H9 (cell line): ENCODE measurements at regions not wholly inside any gene's neighbourhood (a gene's known extent, or its start where the extent isn't known, plus 50 kb on each side); places are given as distances from the start of the nearest gene placed in this dataset.

Experiments used
- DNase-seq: peaks from one replicate; pipeline ENCODE4 v3.0.0-alpha.2; 2017
- H2AFZ ChIP-seq: one replicate; pipeline ENCODE4 v1.6.1; 2013; ENCODE audit warnings: mild to moderate bottlenecking, low read length, control low read depth, moderate library complexity
- H2AK5ac ChIP-seq: 2 replicates; pipeline ENCODE4 v1.6.1; 2013; ENCODE audit warnings: low read length, control low read depth, mixed read lengths; ENCODE audit not compliant: insufficient read length
- H2BK120ac ChIP-seq: one replicate; pipeline ENCODE4 v1.6.1; 2013; ENCODE audit warnings: low read depth, mild to moderate bottlenecking, low read length, control low read depth, inconsistent platforms; ENCODE audit not compliant: poor library complexity, severe bottlenecking
- H2BK12ac ChIP-seq: 2 replicates; pipeline ENCODE4 v1.6.1; 2013; ENCODE audit warnings: low read length, control low read depth, mixed read lengths, low read depth; ENCODE audit not compliant: insufficient read length
- H2BK15ac ChIP-seq: 2 replicates; pipeline ENCODE4 v1.6.1; 2013; ENCODE audit warnings: low read depth, low read length, control low read depth
- H2BK20ac ChIP-seq: one replicate; pipeline ENCODE4 v1.6.1; 2013; ENCODE audit warnings: low read depth, mild to moderate bottlenecking, low read length, control low read depth, inconsistent platforms; ENCODE audit not compliant: poor library complexity, severe bottlenecking
- H2BK5ac ChIP-seq: 2 replicates; pipeline ENCODE4 v1.6.1; 2013; ENCODE audit warnings: low read length, control low read depth, mixed read lengths; ENCODE audit not compliant: insufficient read length
- H3K14ac ChIP-seq: 2 replicates; pipeline ENCODE4 v1.6.1; 2013; ENCODE audit warnings: low read length, control low read depth; ENCODE audit not compliant: insufficient read depth
- H3K18ac ChIP-seq: 2 replicates; pipeline ENCODE4 v1.6.1; 2013; ENCODE audit warnings: low read depth, mild to moderate bottlenecking, mixed read lengths, low read length, control low read depth; ENCODE audit not compliant: insufficient read length
- H3K23ac ChIP-seq: 2 replicates; pipeline ENCODE4 v1.6.1; 2013; ENCODE audit warnings: low read length, control low read depth, mixed read lengths, low read depth; ENCODE audit not compliant: insufficient read length
- H3K23me2 ChIP-seq: 2 replicates; pipeline ENCODE4 v1.6.1; 2013; ENCODE audit warnings: low read depth, mild to moderate bottlenecking, mixed read lengths, low read length, control low read depth; ENCODE audit not compliant: insufficient read length, poor library complexity, severe bottlenecking
- H3K27ac ChIP-seq: 2 replicates; pipeline ENCODE4 v1.5.1; 2013; ENCODE audit warnings: low read length, control low read depth, mixed read lengths, low read depth; ENCODE audit not compliant: insufficient read length
- H3K27me3 ChIP-seq: 2 replicates; pipeline ENCODE4 v1.6.1; 2013; ENCODE audit warnings: low read length, control low read depth, inconsistent platforms; ENCODE audit not compliant: insufficient read depth
- H3K4ac ChIP-seq: 2 replicates; pipeline ENCODE4 v1.6.1; 2013; ENCODE audit warnings: low read depth, mild to moderate bottlenecking, control low read depth, inconsistent platforms, low read length, moderate library complexity
- H3K4me1 ChIP-seq: 2 replicates; pipeline ENCODE4 v1.6.1; 2013; ENCODE audit warnings: low read length, control low read depth, inconsistent platforms; ENCODE audit not compliant: insufficient read depth
- H3K4me2 ChIP-seq: 2 replicates; pipeline ENCODE4 v1.6.1; 2013; ENCODE audit warnings: low read length, control low read depth, mixed read lengths; ENCODE audit not compliant: insufficient read length, insufficient read depth
- H3K56ac ChIP-seq: 2 replicates; pipeline ENCODE4 v1.6.1; 2013; ENCODE audit warnings: low read depth, mild to moderate bottlenecking, mixed read lengths, low read length, control low read depth; ENCODE audit not compliant: insufficient read length
- H3K79me1 ChIP-seq: 2 replicates; pipeline ENCODE4 v1.6.1; 2013; ENCODE audit warnings: low read depth, mild to moderate bottlenecking, moderate library complexity, low read length, control low read depth, inconsistent platforms; ENCODE audit not compliant: insufficient read depth, poor library complexity, severe bottlenecking
- H3K79me2 ChIP-seq: 2 replicates; pipeline ENCODE4 v1.6.1; 2013; ENCODE audit warnings: low read length, control low read depth, inconsistent platforms; ENCODE audit not compliant: insufficient read depth
- H3K9ac ChIP-seq: 2 replicates; pipeline ENCODE4 v1.6.1; 2013; ENCODE audit warnings: low read length, control low read depth, mixed read lengths; ENCODE audit not compliant: insufficient read length; ENCODE audit errors: extremely low read depth
- H3K9me3 ChIP-seq: one replicate; pipeline ENCODE4 v1.6.1; 2013; ENCODE audit warnings: low read depth, low read length, inconsistent platforms; ENCODE audit not compliant: control insufficient read depth
- H3T11ph ChIP-seq: one replicate; pipeline ENCODE4 v1.6.1; 2013; ENCODE audit warnings: mild to moderate bottlenecking, low read length, control low read depth, inconsistent platforms
- H4K20me1 ChIP-seq: one replicate; pipeline ENCODE4 v1.6.1; 2013; ENCODE audit not compliant: control insufficient read depth, insufficient read length, insufficient read depth
- H4K5ac ChIP-seq: 2 replicates; pipeline ENCODE4 v1.6.1; 2013; ENCODE audit warnings: low read depth, mild to moderate bottlenecking, mixed read lengths, low read length, control low read depth; ENCODE audit not compliant: insufficient read length
- H4K8ac ChIP-seq: replicated peaks from 2 replicates; pipeline ENCODE4 v1.6.1; 2013; ENCODE audit warnings: low read length, control low read depth, mixed read lengths, low read depth; ENCODE audit not compliant: insufficient read length
- H4K91ac ChIP-seq: 2 replicates; pipeline ENCODE4 v1.6.1; 2013; ENCODE audit warnings: low read depth, mild to moderate bottlenecking, moderate library complexity, mixed read lengths, low read length, control low read depth; ENCODE audit not compliant: insufficient read length
- H3K27ac Mint-ChIP-seq, 3 experiments: 2 replicates in 2 of 3; 3 replicates in 1 of 3; pipeline ENCODE4 v1.8.0; 2020 to 2021; ENCODE audit warnings: mixed read lengths in 3 of 3, mild to moderate bottlenecking in 1 of 3, moderate library complexity in 1 of 3
- H3K27me3 Mint-ChIP-seq: 2 replicates; pipeline ENCODE4 v1.8.0; 2021; ENCODE audit warnings: low read depth, mild to moderate bottlenecking, moderate library complexity, mixed read lengths
- H3K36me3 Mint-ChIP-seq, 3 experiments: 2 replicates in 2 of 3; 3 replicates in 1 of 3; pipeline ENCODE4 v1.8.0; 2020 to 2021; ENCODE audit warnings: low read depth in 3 of 3, mixed read lengths in 3 of 3; ENCODE audit not compliant: insufficient read depth in 1 of 3
- H3K4me1 Mint-ChIP-seq, 2 experiments: 2 replicates each; pipeline ENCODE4 v1.8.0; 2020; ENCODE audit warnings: mixed read lengths in 2 of 2
- H3K4me3 Mint-ChIP-seq, 2 experiments: 2 replicates in 1 of 2; 3 replicates in 1 of 2; pipeline ENCODE4 v1.8.0; 2020 to 2021; ENCODE audit warnings: mild to moderate bottlenecking in 2 of 2, mixed read lengths in 2 of 2, moderate library complexity in 1 of 2
- H3K9me3 Mint-ChIP-seq, 2 experiments: 2 replicates in 1 of 2; 3 replicates in 1 of 2; pipeline ENCODE4 v1.8.0; 2020; ENCODE audit warnings: mild to moderate bottlenecking in 2 of 2, mixed read lengths in 2 of 2, moderate library complexity in 1 of 2
- TF ChIP-seq, protein P1 (sequence below): fragments of 200-600 bp; sonication (generic); conservative IDR thresholded peaks from 3 replicates; pipeline ENCODE4 v1.8.0; 2021; ENCODE audit warnings: antibody characterized with exemption, mild to moderate bottlenecking

DNA sequence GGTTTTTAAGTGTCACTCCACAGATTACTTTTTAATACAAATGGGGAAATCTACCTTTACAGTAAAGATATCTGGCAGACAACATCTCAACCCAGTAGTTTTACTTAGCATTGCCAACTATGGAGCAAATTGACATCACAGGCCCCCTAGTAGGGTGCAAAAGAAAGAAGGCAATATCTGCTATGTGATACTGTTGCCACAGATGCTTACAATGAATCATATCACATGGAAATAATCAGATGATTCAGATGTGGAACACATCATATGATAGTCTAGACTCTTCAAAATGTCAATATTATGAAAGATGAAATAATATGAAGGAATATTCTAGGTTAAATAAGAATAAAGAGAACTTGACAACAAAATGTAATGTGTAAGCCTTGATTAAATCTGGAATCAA, 322.5 kb downstream of the BMP2 start:
- no peak overlapping the region for H3K14ac ChIP-seq
- H3T11ph ChIP-seq: no peak overlapping the region
- H2BK20ac ChIP-seq: no peak overlapping the region
- H3K4me3 Mint-ChIP-seq: no peak overlapping the region
- H3K27ac Mint-ChIP-seq: no peak overlapping the region
- no peak overlapping the region for H3K4ac ChIP-seq
- H2BK120ac ChIP-seq: no peak overlapping the region
- H3K4me1 Mint-ChIP-seq: peaks cover 4 to 6% of the 10 kb centered on the region in 2 experiments; a peak in 2 of 4 replicates
- no peak overlapping the region for H4K5ac ChIP-seq
- no peak overlapping the region for H2AK5ac ChIP-seq
- no peak overlapping the region for H2BK5ac ChIP-seq
- no peak for DNase-seq
- no peaks in the 10 kb centered on the region for H3K9me3 ChIP-seq
- H3K4me1 ChIP-seq: no peaks in the 10 kb centered on the region; the same call in 1 of the 2 replicates
- H4K91ac ChIP-seq: no peak overlapping the region
- no peak overlapping the region for H3K9ac ChIP-seq
- no peak overlapping the region for H3K56ac ChIP-seq
- H2BK12ac ChIP-seq: no peak overlapping the region
- H3K9me3 Mint-ChIP-seq: no peaks in the 10 kb centered on the region
- TF ChIP-seq, protein P1, sequence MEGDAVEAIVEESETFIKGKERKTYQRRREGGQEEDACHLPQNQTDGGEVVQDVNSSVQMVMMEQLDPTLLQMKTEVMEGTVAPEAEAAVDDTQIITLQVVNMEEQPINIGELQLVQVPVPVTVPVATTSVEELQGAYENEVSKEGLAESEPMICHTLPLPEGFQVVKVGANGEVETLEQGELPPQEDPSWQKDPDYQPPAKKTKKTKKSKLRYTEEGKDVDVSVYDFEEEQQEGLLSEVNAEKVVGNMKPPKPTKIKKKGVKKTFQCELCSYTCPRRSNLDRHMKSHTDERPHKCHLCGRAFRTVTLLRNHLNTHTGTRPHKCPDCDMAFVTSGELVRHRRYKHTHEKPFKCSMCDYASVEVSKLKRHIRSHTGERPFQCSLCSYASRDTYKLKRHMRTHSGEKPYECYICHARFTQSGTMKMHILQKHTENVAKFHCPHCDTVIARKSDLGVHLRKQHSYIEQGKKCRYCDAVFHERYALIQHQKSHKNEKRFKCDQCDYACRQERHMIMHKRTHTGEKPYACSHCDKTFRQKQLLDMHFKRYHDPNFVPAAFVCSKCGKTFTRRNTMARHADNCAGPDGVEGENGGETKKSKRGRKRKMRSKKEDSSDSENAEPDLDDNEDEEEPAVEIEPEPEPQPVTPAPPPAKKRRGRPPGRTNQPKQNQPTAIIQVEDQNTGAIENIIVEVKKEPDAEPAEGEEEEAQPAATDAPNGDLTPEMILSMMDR: no peak
- H3K36me3 Mint-ChIP-seq: no peaks in the 10 kb centered on the region
- no peaks in the 10 kb centered on the region for H3K79me1 ChIP-seq
- no peaks in the 10 kb centered on the region for H3K27me3 Mint-ChIP-seq
- no peaks in the 10 kb centered on the region for H3K27me3 ChIP-seq
- H3K79me2 ChIP-seq: no peaks in the 10 kb centered on the region
- no peak overlapping the region for H2BK15ac ChIP-seq
- no peak overlapping the region for H3K4me2 ChIP-seq
- H4K20me1 ChIP-seq: no peaks in the 10 kb centered on the region
- H4K8ac ChIP-seq: no peak overlapping the region
- H3K18ac ChIP-seq: no peak overlapping the region
- no peak overlapping the region for H2AFZ ChIP-seq
- no peak overlapping the region for H3K23ac ChIP-seq
- no peaks in the 10 kb centered on the region for H3K23me2 ChIP-seq
- H3K27ac ChIP-seq: no peak overlapping the region
